H9 (cell line): ENCODE measurements at regions not wholly inside any gene's neighbourhood (a gene's known extent, or its start where the extent isn't known, plus 50 kb on each side); places are given as distances from the start of the nearest gene placed in this dataset.

Experiments
- DNase-seq: peaks from one replicate; pipeline ENCODE4 v3.0.0-alpha.2; 2017
- H2AFZ ChIP-seq: one replicate; pipeline ENCODE4 v1.6.1; 2013; ENCODE audit warnings: mild to moderate bottlenecking, low read length, control low read depth, moderate library complexity
- H2AK5ac ChIP-seq: 2 replicates; pipeline ENCODE4 v1.6.1; 2013; ENCODE audit warnings: low read length, control low read depth, mixed read lengths; ENCODE audit not compliant: insufficient read length
- H2BK120ac ChIP-seq: one replicate; pipeline ENCODE4 v1.6.1; 2013; ENCODE audit warnings: low read depth, mild to moderate bottlenecking, low read length, control low read depth, inconsistent platforms; ENCODE audit not compliant: poor library complexity, severe bottlenecking
- H2BK12ac ChIP-seq: 2 replicates; pipeline ENCODE4 v1.6.1; 2013; ENCODE audit warnings: low read length, control low read depth, mixed read lengths, low read depth; ENCODE audit not compliant: insufficient read length
- H2BK15ac ChIP-seq: 2 replicates; pipeline ENCODE4 v1.6.1; 2013; ENCODE audit warnings: low read depth, low read length, control low read depth
- H2BK20ac ChIP-seq: one replicate; pipeline ENCODE4 v1.6.1; 2013; ENCODE audit warnings: low read depth, mild to moderate bottlenecking, low read length, control low read depth, inconsistent platforms; ENCODE audit not compliant: poor library complexity, severe bottlenecking
- H2BK5ac ChIP-seq: 2 replicates; pipeline ENCODE4 v1.6.1; 2013; ENCODE audit warnings: low read length, control low read depth, mixed read lengths; ENCODE audit not compliant: insufficient read length
- H3K14ac ChIP-seq: 2 replicates; pipeline ENCODE4 v1.6.1; 2013; ENCODE audit warnings: low read length, control low read depth; ENCODE audit not compliant: insufficient read depth
- H3K18ac ChIP-seq: 2 replicates; pipeline ENCODE4 v1.6.1; 2013; ENCODE audit warnings: low read depth, mild to moderate bottlenecking, mixed read lengths, low read length, control low read depth; ENCODE audit not compliant: insufficient read length
- H3K23ac ChIP-seq: 2 replicates; pipeline ENCODE4 v1.6.1; 2013; ENCODE audit warnings: low read length, control low read depth, mixed read lengths, low read depth; ENCODE audit not compliant: insufficient read length
- H3K23me2 ChIP-seq: 2 replicates; pipeline ENCODE4 v1.6.1; 2013; ENCODE audit warnings: low read depth, mild to moderate bottlenecking, mixed read lengths, low read length, control low read depth; ENCODE audit not compliant: insufficient read length, poor library complexity, severe bottlenecking
- H3K27ac ChIP-seq: 2 replicates; pipeline ENCODE4 v1.5.1; 2013; ENCODE audit warnings: low read length, control low read depth, mixed read lengths, low read depth; ENCODE audit not compliant: insufficient read length
- H3K27me3 ChIP-seq: 2 replicates; pipeline ENCODE4 v1.6.1; 2013; ENCODE audit warnings: low read length, control low read depth, inconsistent platforms; ENCODE audit not compliant: insufficient read depth
- H3K4ac ChIP-seq: 2 replicates; pipeline ENCODE4 v1.6.1; 2013; ENCODE audit warnings: low read depth, mild to moderate bottlenecking, control low read depth, inconsistent platforms, low read length, moderate library complexity
- H3K4me1 ChIP-seq: 2 replicates; pipeline ENCODE4 v1.6.1; 2013; ENCODE audit warnings: low read length, control low read depth, inconsistent platforms; ENCODE audit not compliant: insufficient read depth
- H3K4me2 ChIP-seq: 2 replicates; pipeline ENCODE4 v1.6.1; 2013; ENCODE audit warnings: low read length, control low read depth, mixed read lengths; ENCODE audit not compliant: insufficient read length, insufficient read depth
- H3K56ac ChIP-seq: 2 replicates; pipeline ENCODE4 v1.6.1; 2013; ENCODE audit warnings: low read depth, mild to moderate bottlenecking, mixed read lengths, low read length, control low read depth; ENCODE audit not compliant: insufficient read length
- H3K79me1 ChIP-seq: 2 replicates; pipeline ENCODE4 v1.6.1; 2013; ENCODE audit warnings: low read depth, mild to moderate bottlenecking, moderate library complexity, low read length, control low read depth, inconsistent platforms; ENCODE audit not compliant: insufficient read depth, poor library complexity, severe bottlenecking
- H3K79me2 ChIP-seq: 2 replicates; pipeline ENCODE4 v1.6.1; 2013; ENCODE audit warnings: low read length, control low read depth, inconsistent platforms; ENCODE audit not compliant: insufficient read depth
- H3K9ac ChIP-seq: 2 replicates; pipeline ENCODE4 v1.6.1; 2013; ENCODE audit warnings: low read length, control low read depth, mixed read lengths; ENCODE audit not compliant: insufficient read length; ENCODE audit errors: extremely low read depth
- H3K9me3 ChIP-seq: one replicate; pipeline ENCODE4 v1.6.1; 2013; ENCODE audit warnings: low read depth, low read length, inconsistent platforms; ENCODE audit not compliant: control insufficient read depth
- H3T11ph ChIP-seq: one replicate; pipeline ENCODE4 v1.6.1; 2013; ENCODE audit warnings: mild to moderate bottlenecking, low read length, control low read depth, inconsistent platforms
- H4K20me1 ChIP-seq: one replicate; pipeline ENCODE4 v1.6.1; 2013; ENCODE audit not compliant: control insufficient read depth, insufficient read length, insufficient read depth
- H4K5ac ChIP-seq: 2 replicates; pipeline ENCODE4 v1.6.1; 2013; ENCODE audit warnings: low read depth, mild to moderate bottlenecking, mixed read lengths, low read length, control low read depth; ENCODE audit not compliant: insufficient read length
- H4K8ac ChIP-seq: replicated peaks from 2 replicates; pipeline ENCODE4 v1.6.1; 2013; ENCODE audit warnings: low read length, control low read depth, mixed read lengths, low read depth; ENCODE audit not compliant: insufficient read length
- H4K91ac ChIP-seq: 2 replicates; pipeline ENCODE4 v1.6.1; 2013; ENCODE audit warnings: low read depth, mild to moderate bottlenecking, moderate library complexity, mixed read lengths, low read length, control low read depth; ENCODE audit not compliant: insufficient read length
- H3K27ac Mint-ChIP-seq, 3 experiments: 2 replicates in 2 of 3; 3 replicates in 1 of 3; pipeline ENCODE4 v1.8.0; 2020 to 2021; ENCODE audit warnings: mixed read lengths in 3 of 3, mild to moderate bottlenecking in 1 of 3, moderate library complexity in 1 of 3
- H3K27me3 Mint-ChIP-seq: 2 replicates; pipeline ENCODE4 v1.8.0; 2021; ENCODE audit warnings: low read depth, mild to moderate bottlenecking, moderate library complexity, mixed read lengths
- H3K36me3 Mint-ChIP-seq, 3 experiments: 2 replicates in 2 of 3; 3 replicates in 1 of 3; pipeline ENCODE4 v1.8.0; 2020 to 2021; ENCODE audit warnings: low read depth in 3 of 3, mixed read lengths in 3 of 3; ENCODE audit not compliant: insufficient read depth in 1 of 3
- H3K4me1 Mint-ChIP-seq, 2 experiments: 2 replicates each; pipeline ENCODE4 v1.8.0; 2020; ENCODE audit warnings: mixed read lengths in 2 of 2
- H3K4me3 Mint-ChIP-seq, 2 experiments: 2 replicates in 1 of 2; 3 replicates in 1 of 2; pipeline ENCODE4 v1.8.0; 2020 to 2021; ENCODE audit warnings: mild to moderate bottlenecking in 2 of 2, mixed read lengths in 2 of 2, moderate library complexity in 1 of 2
- H3K9me3 Mint-ChIP-seq, 2 experiments: 2 replicates in 1 of 2; 3 replicates in 1 of 2; pipeline ENCODE4 v1.8.0; 2020; ENCODE audit warnings: mild to moderate bottlenecking in 2 of 2, mixed read lengths in 2 of 2, moderate library complexity in 1 of 2
- WGBS: extraction: QIAGEN DNeasy Blood & Tissue Kit; methylation state at CpG from one replicate; pipeline ENCODE4 v1.1.7; 2013; ENCODE audit warnings: missing lambda C conversion rate, low lambda C conversion rate, mixed read lengths; ENCODE audit not compliant: insufficient read length; ENCODE audit errors: extremely low coverage; 5-methylcytosine and 5-hydroxymethylcytosine counted together
- TF ChIP-seq, protein P1 (sequence below): fragments of 200-600 bp; sonication (generic); conservative IDR thresholded peaks from 3 replicates; pipeline ENCODE4 v1.8.0; 2021; ENCODE audit warnings: antibody characterized with exemption, mild to moderate bottlenecking

- no peak overlapping the region for H2BK15ac ChIP-seq
- H2BK12ac ChIP-seq = no peak overlapping the region
- no peaks in the 10 kb centered on the region for H3K79me2 ChIP-seq
- H3K27me3 ChIP-seq = no peaks in the 10 kb centered on the region
- H3K23ac ChIP-seq = no peak overlapping the region
- H3K14ac ChIP-seq = no peak overlapping the region
- no peak overlapping the region for H3K18ac ChIP-seq
- Mint-ChIP-seq H3K4me1 (peaks cover 8 to 12% of the 10 kb centered on the region in 2 experiments), H3K36me3 (no peaks in the 10 kb centered on the region), H3K27ac (no peak overlapping the region), H3K4me3 (no peak overlapping the region), H3K27me3 (no peaks in the 10 kb centered on the region), H3K9me3 (no peaks in the 10 kb centered on the region)
- H3T11ph ChIP-seq = no peak overlapping the region
- H3K56ac ChIP-seq = no peak overlapping the region
- no peak overlapping the region for H2BK5ac ChIP-seq
- H3K79me1 ChIP-seq = no peaks in the 10 kb centered on the region
- no peak overlapping the region for H4K5ac ChIP-seq
- H4K91ac ChIP-seq = no peak overlapping the region
- H3K9me3 ChIP-seq = no peaks in the 10 kb centered on the region
- H3K4me1 ChIP-seq = no peaks in the 10 kb centered on the region; the same call in 1 of the 2 replicates
- no peak overlapping the region for H3K9ac ChIP-seq
- H3K4me2 ChIP-seq = no peak overlapping the region
- no peak overlapping the region for H2BK120ac ChIP-seq
- no peak overlapping the region for H2AK5ac ChIP-seq
- H3K23me2 ChIP-seq = no peaks in the 10 kb centered on the region
- H4K20me1 ChIP-seq = no peaks in the 10 kb centered on the region
- H3K27ac ChIP-seq = no peak overlapping the region
- H3K4ac ChIP-seq = no peak overlapping the region
- no peak overlapping the region for H4K8ac ChIP-seq
- H2AFZ ChIP-seq = no peak overlapping the region
- no CpG with 5 or more reads among the region's 1 CpG for WGBS
- no peak overlapping the region for H2BK20ac ChIP-seq
- TF ChIP-seq, protein P1, sequence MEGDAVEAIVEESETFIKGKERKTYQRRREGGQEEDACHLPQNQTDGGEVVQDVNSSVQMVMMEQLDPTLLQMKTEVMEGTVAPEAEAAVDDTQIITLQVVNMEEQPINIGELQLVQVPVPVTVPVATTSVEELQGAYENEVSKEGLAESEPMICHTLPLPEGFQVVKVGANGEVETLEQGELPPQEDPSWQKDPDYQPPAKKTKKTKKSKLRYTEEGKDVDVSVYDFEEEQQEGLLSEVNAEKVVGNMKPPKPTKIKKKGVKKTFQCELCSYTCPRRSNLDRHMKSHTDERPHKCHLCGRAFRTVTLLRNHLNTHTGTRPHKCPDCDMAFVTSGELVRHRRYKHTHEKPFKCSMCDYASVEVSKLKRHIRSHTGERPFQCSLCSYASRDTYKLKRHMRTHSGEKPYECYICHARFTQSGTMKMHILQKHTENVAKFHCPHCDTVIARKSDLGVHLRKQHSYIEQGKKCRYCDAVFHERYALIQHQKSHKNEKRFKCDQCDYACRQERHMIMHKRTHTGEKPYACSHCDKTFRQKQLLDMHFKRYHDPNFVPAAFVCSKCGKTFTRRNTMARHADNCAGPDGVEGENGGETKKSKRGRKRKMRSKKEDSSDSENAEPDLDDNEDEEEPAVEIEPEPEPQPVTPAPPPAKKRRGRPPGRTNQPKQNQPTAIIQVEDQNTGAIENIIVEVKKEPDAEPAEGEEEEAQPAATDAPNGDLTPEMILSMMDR = no peak
- no peak for DNase-seq
Measured at GRCh38 chr6:139757784-139758183, 383.3 kb upstream of the CITED2 start.
